ENCODE measurements at regions not wholly inside any gene's neighbourhood (a gene's known extent, or its start where the extent isn't known, plus 50 kb on each side); places are given as distances from the start of the nearest gene placed in this dataset.

DNA sequence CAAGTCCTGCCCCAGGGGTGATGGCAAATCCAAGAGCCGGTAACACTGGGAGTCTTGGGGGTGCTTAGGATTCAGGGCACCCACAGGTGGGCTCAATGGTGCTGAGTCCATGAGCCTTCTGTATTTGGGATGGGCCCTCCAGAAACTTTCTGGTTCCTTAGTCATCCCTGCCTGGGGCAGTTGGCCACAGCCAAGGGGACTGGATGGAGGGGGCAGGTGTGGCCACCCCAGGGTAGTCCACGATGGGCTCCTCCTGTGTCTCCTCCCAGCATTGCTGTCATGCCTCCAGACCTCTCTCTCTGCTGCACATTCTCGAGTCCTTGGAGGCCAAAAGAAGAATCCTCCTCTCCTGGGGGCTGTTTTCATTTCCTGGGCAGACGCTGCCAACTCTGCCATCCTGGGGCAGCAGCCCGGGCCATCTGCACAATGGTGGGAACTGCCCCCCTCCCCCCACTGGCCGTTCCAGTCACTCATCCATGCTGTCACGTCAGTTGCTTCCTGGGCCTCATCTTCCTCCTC is 158.0 kb upstream of the TWIST2 start:
- DNase-seq (ENCODE audit: low spot score): no peak

DNA sequence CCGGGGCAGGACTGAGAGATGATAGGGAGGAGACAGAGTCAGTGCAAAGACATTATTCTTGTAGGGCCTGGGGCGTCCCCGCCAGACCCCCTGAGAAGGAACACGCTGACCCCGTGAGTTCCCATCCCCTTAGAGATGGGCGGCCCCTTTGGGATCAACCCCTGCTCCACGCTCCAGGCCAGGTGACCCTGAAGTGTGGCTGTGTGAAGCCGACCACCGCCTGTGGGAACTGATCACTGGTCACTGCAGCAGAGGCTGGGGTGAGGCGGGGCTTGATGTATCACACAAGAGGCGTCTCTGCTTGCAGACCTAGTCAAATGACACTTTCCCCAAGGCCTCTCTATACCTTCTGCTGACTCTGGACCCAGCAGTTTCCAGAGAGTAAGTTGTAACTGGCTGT is 157.4 kb upstream of the TWIST2 start:
- no peak for DNase-seq (ENCODE audit: low spot score)

DNA sequence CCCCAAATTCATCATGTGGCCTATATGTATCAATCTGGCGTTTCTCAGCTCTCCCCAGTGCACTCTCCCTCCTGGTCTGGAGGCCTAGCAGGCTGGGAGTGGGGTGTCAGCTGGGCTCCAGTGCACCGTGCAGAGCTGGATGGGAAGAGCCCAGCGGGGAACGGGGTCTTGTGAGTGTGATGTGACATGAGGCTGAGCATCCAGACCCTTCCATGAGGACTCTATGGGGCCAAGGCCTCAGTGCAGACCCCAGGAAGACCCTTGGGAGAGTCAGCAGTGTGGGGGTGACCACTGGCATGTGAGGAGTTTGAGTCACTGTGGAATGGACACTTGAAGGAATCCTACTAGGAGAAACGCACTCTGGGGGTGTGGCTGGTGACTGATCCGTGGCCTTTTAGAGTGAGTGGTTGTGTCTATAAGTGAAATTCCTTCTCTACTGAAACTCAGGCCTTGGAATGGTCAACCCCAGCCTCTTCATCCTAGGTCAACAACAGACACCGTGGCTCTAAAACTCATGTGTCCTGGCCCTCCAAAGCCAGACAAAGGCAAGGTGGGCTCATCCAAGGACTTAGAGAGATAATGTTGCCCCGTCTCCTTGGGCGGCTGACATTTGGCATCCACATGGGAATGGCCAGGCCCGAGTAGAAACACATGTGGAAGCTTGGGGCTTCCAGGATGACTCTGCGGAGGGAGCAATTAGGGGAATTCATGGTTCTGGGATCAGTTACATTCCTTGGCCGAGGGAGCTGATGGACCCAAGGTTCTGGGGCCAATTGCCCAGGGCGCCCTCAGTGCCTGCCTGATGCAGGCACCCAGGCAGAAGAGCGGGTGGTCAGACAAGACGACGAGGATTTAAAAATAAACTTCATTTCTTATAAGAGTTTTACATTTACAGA is 156.0 kb upstream of the TWIST2 start:
- no peak for DNase-seq (ENCODE audit: low spot score)

- no peak for DNase-seq (ENCODE audit: low spot score)
These were observed 155.3 kb upstream of the TWIST2 start for GRCh38 chr2:238692562-238692961.

- DNase-seq (ENCODE audit: low spot score): no peak
These were observed 154.4 kb upstream of the TWIST2 start for GRCh38 chr2:238693337-238694093.

DNA sequence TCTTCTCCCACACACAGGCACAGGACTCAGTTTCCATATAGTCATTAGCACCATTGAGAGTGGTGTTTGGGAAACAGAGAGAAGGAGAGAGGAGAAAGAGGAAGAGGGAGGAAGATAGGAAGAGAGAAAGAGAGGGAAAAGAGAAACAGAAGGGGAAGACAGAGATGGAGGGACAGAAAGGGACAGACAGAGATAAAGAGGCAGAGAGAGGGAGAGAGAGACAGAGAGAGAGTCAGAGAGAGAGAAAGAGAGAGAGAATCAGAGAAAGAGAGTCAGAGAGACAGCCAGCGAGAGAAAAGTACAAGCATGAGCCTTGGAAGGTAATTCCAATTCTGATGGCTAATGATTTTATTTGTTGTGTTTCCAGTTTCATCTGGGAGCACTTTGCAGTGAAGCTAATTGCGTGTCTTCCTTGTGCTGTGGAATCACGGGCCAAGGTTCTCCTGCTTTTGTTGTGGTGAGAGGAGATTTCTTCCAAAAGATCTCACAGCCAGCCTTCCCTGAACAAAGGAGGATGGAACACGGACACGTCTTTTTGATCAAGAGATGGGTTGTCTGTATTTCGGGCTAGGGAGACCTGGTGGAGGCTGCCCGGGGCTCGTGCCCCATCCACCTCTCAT is 153.6 kb upstream of the TWIST2 start:
- no peak for DNase-seq (ENCODE audit: low spot score)

DNA sequence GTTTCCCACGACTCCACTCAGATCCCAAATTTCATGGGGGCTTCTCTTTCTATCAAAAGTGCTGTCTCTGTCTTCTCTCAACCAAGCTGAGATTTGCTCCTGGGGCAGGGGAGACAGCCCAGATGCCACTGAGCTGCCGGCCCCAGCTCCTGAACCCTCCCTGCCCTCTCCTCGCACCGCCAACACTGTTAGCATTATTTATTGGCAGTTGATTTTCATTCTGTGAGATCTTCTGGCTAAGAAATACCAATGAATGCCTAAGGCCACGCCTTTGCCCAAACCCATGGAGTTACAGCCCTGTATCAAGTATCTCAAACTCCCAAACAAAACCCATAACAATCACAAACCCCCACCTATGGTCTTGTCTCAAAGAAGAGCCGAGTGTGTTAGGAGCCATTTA is 153.0 kb upstream of the TWIST2 start:
- DNase-seq (ENCODE audit: low spot score): no peak

DNA sequence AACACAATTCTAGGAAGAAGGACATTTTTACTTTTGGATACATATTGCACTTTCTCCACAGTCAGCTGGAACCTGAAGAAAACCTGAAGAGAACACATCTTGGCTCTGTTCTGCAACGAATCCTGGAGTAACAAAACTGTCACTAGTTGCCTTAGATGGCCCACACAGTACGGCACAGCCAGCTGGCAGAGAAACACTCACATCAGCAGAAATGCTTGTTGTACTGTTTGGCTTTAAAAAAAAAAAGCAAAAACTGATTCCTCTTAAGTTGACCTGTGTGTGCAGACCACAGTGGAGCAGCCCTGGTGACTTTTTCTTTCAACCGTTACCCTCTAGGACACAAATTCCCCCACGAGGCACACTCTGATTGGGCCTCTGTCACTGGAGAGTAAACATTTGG is 152.3 kb upstream of the TWIST2 start:
- DNase-seq (ENCODE audit: low spot score): no peak

DNA sequence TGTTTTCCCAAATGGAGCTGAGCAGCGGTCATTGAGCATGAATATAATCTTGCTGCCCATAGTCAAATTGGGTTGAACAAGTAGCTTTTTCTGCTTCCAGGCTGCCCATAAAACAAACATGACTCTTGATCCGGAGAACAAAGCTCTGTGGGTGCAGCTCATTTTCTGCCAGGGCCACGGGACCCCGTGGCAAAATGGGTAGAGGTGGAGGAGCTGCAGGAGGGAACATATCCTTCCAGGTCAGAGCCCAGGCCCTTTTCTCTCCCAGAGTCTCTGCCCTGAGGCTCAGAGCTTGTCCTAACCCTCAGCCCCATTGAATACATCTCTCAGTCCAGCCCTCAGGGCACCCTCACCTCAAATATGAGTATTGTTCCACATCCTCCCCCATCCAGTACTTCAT is 151.6 kb upstream of the TWIST2 start:
- DNase-seq (ENCODE audit: low spot score): no peak

DNA sequence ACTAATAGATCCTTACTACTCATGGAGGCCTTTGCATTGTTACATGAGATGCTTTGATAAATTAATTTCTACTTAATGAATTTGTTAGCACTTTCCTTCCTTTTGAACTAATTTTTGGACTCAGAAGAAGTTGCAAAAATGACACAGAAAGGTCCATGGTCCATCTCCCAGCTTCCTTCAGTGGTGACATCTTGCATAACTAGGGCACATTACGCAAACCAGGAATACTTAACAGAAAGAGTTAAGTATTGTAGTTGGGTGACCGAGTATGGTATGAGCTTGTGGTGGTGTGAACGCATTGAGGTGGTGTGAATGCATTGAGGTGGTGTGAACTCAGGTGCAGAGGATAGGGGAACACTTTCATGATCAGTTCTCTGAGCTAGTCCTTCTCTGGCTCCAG is 151.1 kb upstream of the TWIST2 start:
- no peak for DNase-seq (ENCODE audit: low spot score)

DNA sequence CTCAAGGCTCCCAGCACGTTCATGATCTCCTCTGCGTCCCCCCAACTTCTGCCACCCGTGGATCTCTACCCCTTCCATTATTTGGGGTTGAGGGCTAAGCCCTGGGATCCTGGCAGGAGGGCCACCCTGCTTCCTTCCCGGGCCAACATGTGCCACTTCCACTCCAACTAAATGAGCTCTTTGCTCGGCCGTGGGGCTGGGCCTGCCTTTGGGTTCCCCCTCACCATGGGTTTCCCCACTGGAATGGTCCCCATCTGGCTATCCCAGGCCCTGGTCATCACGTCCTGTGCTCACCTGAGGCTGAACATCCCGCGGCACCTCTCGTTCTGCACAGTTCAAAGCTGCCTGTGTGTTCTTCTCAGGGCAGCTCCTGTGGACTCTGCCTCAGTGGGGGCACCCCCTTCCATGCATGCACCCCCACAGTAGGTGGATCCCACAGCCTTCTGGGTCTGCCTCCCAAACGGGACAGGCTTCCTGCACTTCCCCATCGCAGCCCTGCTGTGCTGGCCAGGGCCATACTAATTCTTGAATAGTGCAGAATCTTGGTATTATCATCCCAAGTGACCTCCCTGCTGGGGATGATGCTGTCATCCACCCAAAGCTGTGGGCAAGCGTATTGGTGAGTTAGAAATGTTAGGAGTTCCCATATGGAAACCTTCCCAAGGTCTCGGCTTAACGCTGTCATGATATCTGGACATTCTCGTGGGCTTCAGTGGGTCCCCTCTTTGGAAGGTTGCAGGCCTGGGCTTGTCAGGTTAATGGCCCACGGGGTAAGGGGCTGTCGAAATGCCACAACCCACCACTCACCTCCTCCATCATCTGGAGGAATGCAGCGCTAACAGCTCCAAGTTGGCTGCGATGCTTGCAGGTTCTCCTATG is 150.5 kb upstream of the TWIST2 start:
- no peak for DNase-seq (ENCODE audit: low spot score)

DNA sequence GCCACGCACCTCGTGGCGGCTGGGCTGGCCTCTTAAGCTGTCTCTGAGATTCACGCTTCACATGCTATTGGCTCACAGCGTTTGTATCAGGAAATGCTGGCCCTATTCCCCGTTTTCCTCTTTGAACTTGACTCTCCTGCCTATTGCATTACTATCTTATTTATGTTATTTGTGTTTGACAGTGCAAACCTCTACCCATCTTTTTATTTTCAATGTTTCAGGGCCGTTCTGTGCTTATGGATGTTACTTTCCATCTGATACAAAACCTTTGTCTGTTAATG is 149.9 kb upstream of the TWIST2 start:
- no peak for DNase-seq (ENCODE audit: low spot score)

GRCh38 chr2:238698451-238699306 is 149.2 kb upstream of the TWIST2 start:
- no peak for DNase-seq (ENCODE audit: low spot score)

GRCh38 chr2:238699307-238700116 is 148.4 kb upstream of the TWIST2 start:
- no peak for DNase-seq (ENCODE audit: low spot score)

DNA sequence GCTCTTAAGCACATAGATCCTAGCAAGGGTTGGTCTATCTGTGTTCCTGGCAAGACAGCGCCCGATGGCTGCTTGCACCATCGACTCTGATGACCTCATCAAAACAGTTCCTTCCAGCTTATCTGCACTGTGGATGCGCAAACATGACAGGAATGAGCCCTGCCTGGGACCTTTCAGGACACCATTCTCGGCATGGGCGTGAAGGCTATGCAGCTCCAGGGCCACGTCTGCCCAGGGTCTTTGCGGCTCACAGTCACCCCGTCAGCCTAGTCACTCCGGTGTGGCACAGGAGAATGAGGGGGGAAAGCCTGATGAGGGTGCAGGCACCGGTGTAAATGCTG is 147.8 kb upstream of the TWIST2 start:
- DNase-seq (ENCODE audit: low spot score): no peak

GRCh38 chr2:238700506-238701340 is 147.2 kb upstream of the TWIST2 start:
- no peak for DNase-seq (ENCODE audit: low spot score)

DNA sequence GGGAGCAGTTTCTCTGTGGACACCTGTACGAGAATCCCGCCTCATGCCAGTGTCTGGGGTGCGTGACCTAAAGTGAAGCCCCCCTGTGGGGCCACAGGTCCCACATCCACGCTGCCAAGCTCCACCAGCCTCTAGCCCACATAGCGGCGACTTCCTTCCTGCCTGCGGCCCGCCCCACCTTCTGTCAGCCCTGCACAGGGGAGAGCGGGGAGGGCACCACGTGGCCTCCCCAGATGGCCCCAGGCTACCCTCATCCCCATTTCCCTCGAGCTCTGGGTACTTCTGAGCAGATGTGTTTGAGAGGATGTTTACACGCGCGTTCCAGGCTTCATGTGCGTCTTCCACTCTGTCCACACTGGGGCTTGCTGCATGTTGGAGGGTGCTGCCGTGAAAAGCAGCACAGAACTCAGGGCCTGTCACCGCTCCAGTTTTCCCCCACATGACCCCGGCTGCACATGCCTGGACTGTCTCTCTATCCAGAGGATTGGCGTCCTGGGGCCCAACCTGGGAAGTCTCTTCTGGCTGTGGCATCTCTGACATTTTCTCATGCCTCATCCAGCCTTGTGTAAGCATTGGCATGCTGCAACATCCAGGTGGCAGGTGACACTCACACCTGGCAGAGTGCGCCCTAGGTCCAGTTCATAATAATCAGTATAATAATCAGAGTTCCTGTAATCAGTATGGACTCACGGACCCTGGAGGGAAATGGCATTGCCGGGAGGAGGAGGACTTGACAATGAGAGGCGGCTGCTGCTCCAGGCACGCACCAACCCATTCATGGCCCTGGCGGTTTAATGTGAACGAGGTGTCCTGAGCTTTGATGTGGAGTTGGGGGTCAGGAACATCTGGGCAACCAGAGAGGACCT is 146.3 kb upstream of the TWIST2 start:
- DNase-seq (ENCODE audit: low spot score): no peak

DNA sequence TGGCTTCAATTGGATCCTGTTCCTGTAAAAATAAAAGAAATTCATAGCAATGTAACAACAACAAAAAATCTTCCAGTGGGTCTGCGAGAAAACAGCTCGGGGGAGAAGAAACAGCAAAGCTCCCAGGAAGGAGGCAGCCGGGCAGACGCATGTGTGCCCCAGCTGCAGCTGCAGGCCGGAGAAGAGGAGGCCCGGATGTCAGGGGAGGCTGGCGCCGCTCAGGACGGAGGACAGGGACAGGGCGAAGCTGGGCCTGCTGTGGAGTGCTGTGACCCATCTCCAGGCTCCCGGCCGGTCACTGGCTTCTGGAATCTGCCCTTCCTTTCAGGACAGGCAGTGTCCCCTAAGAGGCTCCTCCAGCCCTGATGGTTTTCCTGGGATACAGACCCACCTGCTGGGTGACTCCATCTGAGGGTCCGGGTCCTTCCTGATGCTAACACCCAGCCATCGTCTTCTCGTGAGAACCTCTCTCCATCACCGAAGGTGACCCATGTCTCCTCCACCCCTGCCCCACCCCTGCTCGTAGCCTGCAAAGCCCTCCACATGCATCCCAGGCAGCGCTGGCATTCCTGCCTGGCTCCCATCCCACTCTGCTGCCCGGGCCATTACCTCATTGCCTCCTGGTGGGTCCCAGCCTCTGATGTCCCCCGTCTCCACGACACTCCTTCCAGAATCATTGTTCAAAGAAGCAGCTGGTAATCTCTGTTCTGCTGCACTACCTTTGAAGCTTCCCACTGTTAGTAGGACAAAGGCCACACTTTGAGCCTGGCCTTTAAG is 145.4 kb upstream of the TWIST2 start:
- no peak for DNase-seq (ENCODE audit: low spot score)

Measured in NAMALWA (cell line).